ENCODE measurements at regions not wholly inside any gene's neighbourhood (a gene's known extent, or its start where the extent isn't known, plus 50 kb on each side); places are given as distances from the start of the nearest gene placed in this dataset.

DNA sequence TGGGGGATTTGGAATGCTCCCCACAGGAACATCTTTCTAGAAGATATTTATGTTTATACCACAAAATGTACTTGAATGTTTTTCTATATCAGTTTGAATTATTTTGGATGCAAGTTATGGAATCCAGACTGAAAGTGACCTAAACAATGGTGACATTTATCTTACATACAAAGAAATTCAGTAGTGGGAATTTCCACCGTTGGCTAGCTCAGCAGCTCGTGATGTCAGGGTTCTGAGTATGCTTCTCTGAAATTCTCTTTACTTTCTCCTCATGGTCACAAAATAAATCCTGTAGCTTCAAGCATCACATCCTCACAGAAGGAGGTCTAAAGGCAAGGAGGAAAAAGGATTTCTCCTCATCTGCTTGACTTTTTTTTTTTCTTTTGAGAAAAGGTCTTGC is 105.3 kb downstream of the AKAIN1 start:
- no peak for DNase-seq

- DNase-seq: no peak
These were observed 121.8 kb downstream of the AKAIN1 start for GRCh38 chr18:5075297-5075696.

GRCh38 chr18:5073026-5073944 is 123.8 kb downstream of the AKAIN1 start:
- peak; percentile 16 to 19 for DNase-seq

- DNase-seq: no peak
These were observed 128.2 kb downstream of the AKAIN1 start for GRCh38 chr18:5068851-5069250.

DNA sequence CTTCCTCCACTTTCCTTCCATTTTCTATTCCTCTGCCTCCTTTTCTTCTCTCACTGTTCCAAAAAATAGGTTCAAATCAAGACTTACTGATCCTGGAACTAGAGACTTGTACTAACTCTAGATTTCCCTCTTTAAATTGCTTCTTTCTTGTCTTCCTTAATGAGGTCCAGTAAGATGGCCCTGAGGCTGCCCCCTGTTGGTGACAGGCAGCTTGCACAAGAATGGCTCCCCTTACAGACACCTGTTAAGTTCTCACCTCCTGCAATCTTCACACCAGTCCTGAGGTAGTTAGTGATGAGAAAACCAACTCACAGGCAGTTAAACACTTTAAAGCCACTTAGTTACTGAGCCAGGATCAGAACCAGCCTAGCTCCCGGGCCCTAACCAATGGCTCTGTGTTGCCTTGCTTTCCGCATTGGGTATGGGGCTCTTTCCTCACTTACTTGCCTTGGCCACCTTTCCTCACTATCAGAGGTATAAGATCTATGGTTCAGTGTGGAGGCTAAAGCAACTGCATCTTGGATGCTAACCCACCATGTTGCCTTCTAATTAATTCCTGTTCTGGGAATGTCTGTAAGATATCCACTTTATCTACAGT is 130.6 kb downstream of the AKAIN1 start:
- DNase-seq: no peak

GRCh38 chr18:5065615-5066014 is 131.4 kb downstream of the AKAIN1 start:
- no peak for DNase-seq

GRCh38 chr18:5064841-5065370 is 132.2 kb downstream of the AKAIN1 start:
- DNase-seq: no peak

GRCh38 chr18:5061785-5062184 is 135.3 kb downstream of the AKAIN1 start:
- no peak for DNase-seq

DNA sequence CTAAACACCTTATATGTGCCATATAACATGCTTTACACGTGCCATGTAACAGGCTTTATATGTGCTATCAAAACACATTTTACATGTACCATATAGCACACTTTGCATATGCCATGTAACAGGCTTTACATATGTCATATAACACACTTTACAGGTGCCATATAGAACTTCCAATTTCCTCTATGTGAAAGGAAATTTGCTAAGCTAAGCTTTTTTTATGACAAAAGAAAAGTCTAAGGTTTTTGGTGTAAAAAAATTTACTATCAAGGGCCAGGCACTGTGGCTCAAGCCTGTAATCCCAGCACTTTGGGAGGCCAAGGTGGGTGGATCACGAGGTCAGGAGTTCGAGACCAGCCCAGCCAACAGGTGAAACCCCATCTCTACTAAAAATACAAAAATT is 136.5 kb downstream of the AKAIN1 start:
- no peak for DNase-seq

DNA sequence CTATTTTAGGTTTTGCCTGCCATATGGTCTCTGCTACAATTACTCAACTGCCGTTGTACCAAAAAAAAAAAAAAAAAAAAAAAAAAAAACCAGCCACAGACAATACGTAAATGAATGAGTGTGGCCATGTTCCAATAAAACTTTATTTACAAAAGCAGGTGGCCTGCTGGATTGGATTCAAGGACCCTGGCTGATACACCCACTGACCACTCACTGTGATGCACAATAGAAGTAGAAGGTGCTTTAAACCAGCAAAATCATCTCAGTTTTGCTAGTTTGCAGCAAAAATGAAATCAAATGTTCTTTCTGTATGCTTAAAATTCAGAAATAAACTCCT is 137.4 kb downstream of the AKAIN1 start:
- no peak for DNase-seq

DNA sequence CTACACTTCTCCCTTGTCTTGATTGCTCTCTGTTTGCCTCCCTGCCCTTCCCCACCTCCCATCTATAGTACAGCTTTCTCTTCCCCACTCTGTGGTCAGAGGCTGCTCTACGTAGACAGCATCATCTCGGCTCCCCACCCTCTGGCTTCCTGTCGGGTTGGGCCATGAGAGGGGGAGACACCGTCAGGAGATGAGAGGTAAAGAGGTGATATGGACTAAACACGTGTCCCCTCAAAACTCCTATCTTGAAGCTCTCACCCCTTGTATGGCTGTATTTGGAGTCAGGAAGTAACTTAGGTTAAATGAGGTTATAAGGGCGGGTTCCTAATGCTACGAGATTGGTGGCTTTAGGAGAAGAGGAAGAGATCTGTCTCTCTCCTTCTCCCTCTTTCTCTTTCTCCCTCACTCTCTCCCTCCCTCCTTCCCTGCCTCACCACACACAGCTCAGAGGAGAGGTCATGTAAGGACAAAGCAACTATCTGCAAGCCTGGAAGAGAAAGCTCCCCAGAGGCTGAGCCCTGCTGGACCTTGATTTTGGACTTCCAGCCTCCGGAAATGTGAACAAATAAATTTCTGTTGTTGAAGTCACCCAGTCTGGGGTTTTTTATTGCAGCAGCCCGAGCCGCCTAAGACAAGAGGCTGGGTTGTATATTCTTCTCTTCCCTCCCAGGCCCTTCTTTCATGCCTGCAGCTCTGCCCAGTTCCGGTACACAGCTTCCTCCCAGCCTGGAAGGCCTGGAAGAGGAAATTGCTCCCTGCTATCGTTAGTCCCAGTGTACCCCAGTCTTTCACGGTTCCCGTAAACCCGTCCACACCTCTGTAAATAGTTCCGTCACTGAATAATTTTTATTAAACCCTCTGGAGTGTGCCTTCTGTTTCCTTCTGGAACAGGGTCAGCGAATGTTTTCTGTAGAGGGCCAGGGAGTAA is 138.0 kb downstream of the AKAIN1 start:
- DNase-seq: no peak

DNA sequence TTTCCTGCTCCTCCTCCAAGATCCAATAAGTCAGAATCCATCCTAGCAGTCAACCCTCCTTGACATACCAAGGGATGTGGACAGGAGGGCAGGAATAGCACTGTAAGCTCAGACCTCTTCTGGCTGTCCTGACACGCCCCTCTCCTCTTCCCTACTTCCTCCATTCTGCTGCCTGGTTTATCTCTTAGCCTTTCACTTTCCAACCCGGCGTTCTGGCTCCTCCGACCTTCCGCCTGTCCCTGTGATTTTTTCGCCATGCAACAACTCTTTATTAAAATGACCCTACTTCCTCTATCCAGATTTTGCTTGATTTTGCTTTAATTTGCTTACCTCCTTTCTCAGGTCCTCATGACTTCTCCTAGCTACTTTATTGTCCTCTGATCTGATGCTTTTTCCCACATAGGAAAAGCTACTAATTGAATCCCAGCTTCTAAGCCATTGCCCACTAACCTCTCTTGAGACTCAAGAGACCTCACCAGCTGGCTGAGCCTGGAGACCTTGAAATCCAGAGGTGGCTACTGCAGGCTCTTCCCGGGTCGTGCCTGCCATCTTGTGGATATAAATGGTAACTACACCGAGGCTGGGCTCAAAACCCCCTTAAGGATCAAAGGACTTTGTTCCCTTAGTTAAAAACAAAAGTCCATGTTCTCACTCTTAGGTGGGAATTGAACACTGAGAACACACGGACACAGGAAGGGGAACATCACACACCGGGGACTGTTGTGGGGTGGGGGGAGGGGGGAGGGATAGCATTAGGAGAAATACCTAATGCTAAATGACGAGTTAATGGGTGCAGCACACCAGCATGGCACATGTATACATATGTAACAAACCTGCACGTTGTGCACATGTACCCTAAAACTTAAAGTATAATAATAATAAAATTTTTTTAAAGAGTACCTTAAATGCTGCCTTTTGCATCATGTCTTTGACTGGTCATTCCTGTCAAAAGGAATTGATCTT is 139.4 kb downstream of the AKAIN1 start:
- peak; percentile 35 to 52 for DNase-seq

GRCh38 chr18:5052491-5052890 is 144.6 kb downstream of the AKAIN1 start:
- no peak for DNase-seq

DNA sequence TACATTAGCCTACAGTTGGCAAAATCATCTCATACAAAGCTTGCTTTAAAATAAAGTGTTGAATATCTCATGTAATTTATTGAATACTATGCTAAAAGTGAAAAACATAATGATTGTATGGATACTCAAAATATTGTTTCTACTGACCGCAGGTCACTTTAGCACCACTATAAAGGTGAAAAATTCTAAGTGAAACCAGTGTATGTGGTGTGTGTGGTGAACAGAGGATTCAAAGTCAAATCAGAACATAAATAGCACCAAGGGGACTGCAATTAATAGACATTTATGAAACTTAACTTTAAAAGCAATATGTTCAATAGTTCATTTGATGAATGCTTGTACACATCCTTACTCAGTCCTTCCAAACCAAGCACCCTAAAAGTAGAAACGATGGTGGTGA is 145.8 kb downstream of the AKAIN1 start:
- DNase-seq: no peak

- no peak for DNase-seq
These were observed 147.9 kb downstream of the AKAIN1 start for GRCh38 chr18:5049124-5049523.

- no peak for DNase-seq
These were observed 156.6 kb downstream of the AKAIN1 start for GRCh38 chr18:5040476-5040875.

DNA sequence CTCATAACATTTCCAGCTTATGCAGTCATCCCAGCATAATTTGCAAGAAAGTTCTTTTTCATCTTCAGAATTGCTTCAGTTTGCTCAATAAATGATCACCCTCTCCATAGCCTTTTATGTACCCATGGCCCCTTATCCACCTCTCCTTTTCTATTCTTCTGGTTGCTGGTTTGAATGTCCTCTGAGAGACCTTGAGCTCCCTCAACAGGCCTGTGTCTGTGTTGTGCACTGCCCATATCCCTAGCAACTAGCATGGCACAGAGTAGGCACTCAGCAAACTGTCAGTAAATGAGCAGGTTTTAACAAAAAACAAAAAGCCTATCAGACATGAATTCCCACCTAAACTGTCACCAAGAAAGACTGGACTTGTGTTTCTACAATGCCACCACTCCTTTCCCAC is 160.5 kb downstream of the AKAIN1 start:
- no peak for DNase-seq

DNA sequence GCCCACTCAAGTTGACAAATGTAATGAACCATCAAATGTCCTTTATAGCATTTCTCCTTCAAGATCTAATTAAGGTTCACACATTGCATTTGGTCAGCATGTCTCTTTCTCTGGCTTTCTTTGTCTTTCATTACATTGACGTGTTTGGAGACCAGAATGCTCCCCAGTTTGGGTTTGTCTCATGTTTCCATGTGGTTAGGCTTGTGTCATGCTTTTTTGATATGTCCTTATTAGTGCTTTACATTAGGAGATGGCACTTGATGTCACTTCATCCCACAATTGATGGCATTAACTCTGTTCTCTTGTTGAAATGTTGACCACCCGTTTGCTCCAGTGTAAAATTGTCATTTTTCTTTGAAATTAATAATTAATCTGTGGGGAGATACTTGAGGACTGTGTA is 165.8 kb downstream of the AKAIN1 start:
- no peak for DNase-seq

GRCh38 chr18:5030636-5031035 is 166.4 kb downstream of the AKAIN1 start:
- no peak for DNase-seq

GRCh38 chr18:5029592-5029991 is 167.5 kb downstream of the AKAIN1 start:
- DNase-seq: no peak

GRCh38 chr18:5024741-5025140 is 172.3 kb downstream of the AKAIN1 start:
- no peak for DNase-seq

GRCh38 chr18:5021558-5021957 is 175.5 kb downstream of the AKAIN1 start:
- DNase-seq: no peak
